DOHH2 (cell line): ENCODE measurements at regions not wholly inside any gene's neighbourhood (a gene's known extent, or its start where the extent isn't known, plus 50 kb on each side); places are given as distances from the start of the nearest gene placed in this dataset.
"Not testable (repeated sequence)": the region's sequence is repeated elsewhere in the genome, so short reads cannot be mapped to it uniquely, and the experiment has no call there.

Experiments
- H3F3A ChIP-seq: fragments of 200-600 bp; sonication (generic), shearing (Covaris generic); 2 replicates; pipeline ENCODE4 v1.6.0; 2016; ENCODE audit warnings: antibody characterized with exemption, mild to moderate bottlenecking; ENCODE audit not compliant: control insufficient read depth, insufficient read depth
- H3K27ac ChIP-seq: fragments of 200-600 bp; sonication (generic); 2 replicates; pipeline ENCODE4 v1.5.1; 2014; ENCODE audit warnings: low read depth, mild to moderate bottlenecking, low read length, moderate library complexity
- H3K27me3 ChIP-seq: fragments of 200-600 bp; sonication (generic); 2 replicates; pipeline ENCODE4 v1.6.1; 2014; ENCODE audit warnings: mild to moderate bottlenecking, low read length, mixed read lengths; ENCODE audit not compliant: control insufficient read depth
- H3K36me3 ChIP-seq: fragments of 200-600 bp; sonication (generic); 2 replicates; pipeline ENCODE4 v1.6.1; 2014; ENCODE audit warnings: mild to moderate bottlenecking, low read length, moderate library complexity, mixed read lengths; ENCODE audit not compliant: control insufficient read depth
- H3K4me1 ChIP-seq: fragments of 200-600 bp; sonication (generic); 2 replicates; pipeline ENCODE4 v1.6.1; 2014; ENCODE audit warnings: mild to moderate bottlenecking, low read length, mixed read lengths; ENCODE audit not compliant: control insufficient read depth
- H3K4me2 ChIP-seq: fragments of 200-600 bp; sonication (generic); 2 replicates; pipeline ENCODE4 v1.6.0; 2014; ENCODE audit warnings: mild to moderate bottlenecking, low read length, moderate library complexity
- H3K4me3 ChIP-seq: fragments of 200-600 bp; sonication (generic); 2 replicates; pipeline ENCODE4 v1.5.1; 2014; ENCODE audit warnings: mild to moderate bottlenecking, low read length, mixed read lengths
- H3K79me2 ChIP-seq: fragments of 200-600 bp; sonication (generic); 2 replicates; pipeline ENCODE4 v1.6.1; 2014; ENCODE audit warnings: mild to moderate bottlenecking, low read length, mixed read lengths; ENCODE audit not compliant: control insufficient read depth
- H3K9me2 ChIP-seq: fragments of 200-600 bp; sonication (generic); replicated peaks from 2 replicates; pipeline ENCODE4 v1.6.1; 2014; ENCODE audit warnings: mild to moderate bottlenecking, low read length, mixed read lengths; ENCODE audit not compliant: control insufficient read depth
- H3K9me3 ChIP-seq: fragments of 200-600 bp; sonication (generic); 2 replicates; pipeline ENCODE4 v1.6.1; 2014; ENCODE audit warnings: antibody characterized with exemption, low read length, mixed read lengths; ENCODE audit not compliant: control insufficient read depth, insufficient read depth
- H4K20me1 ChIP-seq: fragments of 200-600 bp; sonication (generic); 2 replicates; pipeline ENCODE4 v1.6.0; 2014; ENCODE audit warnings: low read depth, mild to moderate bottlenecking, antibody characterized with exemption, low read length, moderate library complexity; ENCODE audit not compliant: control insufficient read depth, insufficient read depth
- CTCF ChIP-seq: fragments of 200-600 bp; sonication (generic); IDR thresholded peaks from one replicate; pipeline ENCODE4 v1.5.1; 2014; ENCODE audit warnings: antibody characterized with exemption, mild to moderate bottlenecking, low read depth, low read length; ENCODE audit not compliant: poor library complexity, severe bottlenecking
- EZH2phosphoT487 ChIP-seq: fragments of 200-600 bp; sonication (generic); IDR thresholded peaks from 2 replicates; pipeline ENCODE4 v1.6.1; 2017; ENCODE audit warnings: borderline replicate concordance, mild to moderate bottlenecking, antibody characterized with exemption, low read length, moderate library complexity, mixed read lengths

- no peaks in the 10 kb centered on the region for H3K27me3 ChIP-seq
- H3K9me2 ChIP-seq: no peaks in the 10 kb centered on the region
- TF ChIP-seq CTCF: no peak
- no peak for TF ChIP-seq EZH2phosphoT487
- H3K4me2 ChIP-seq: no peak overlapping the region
- H4K20me1 ChIP-seq: no peaks in the 10 kb centered on the region
- no peaks in the 10 kb centered on the region for H3K9me3 ChIP-seq
- H3F3A ChIP-seq: no peaks in the 10 kb centered on the region
- H3K4me1 ChIP-seq: no peaks in the 10 kb centered on the region
- H3K36me3 ChIP-seq: no peaks in the 10 kb centered on the region
- H3K27ac ChIP-seq: no peak overlapping the region
- no peak overlapping the region for H3K4me3 ChIP-seq
- H3K79me2 ChIP-seq: no peaks in the 10 kb centered on the region
Observed at GRCh38 chr10:90079819-90080218, 378.4 kb downstream of the KIF20B start.

GRCh38 chr10:90086606-90087190 lies 385.3 kb downstream of the KIF20B start:
- not testable (repeated sequence) for H3K4me1 ChIP-seq

GRCh38 chr10:90087197-90088023 lies 386.0 kb downstream of the KIF20B start:
- H3K4me3 ChIP-seq: no peak overlapping the region
- H3K4me2 ChIP-seq: no peak overlapping the region
- H3K27ac ChIP-seq: no peak overlapping the region
- TF ChIP-seq EZH2phosphoT487 (no peak), CTCF (no peak)
- no peaks in the 10 kb centered on the region for H3K36me3 ChIP-seq
- H3F3A ChIP-seq: no peaks in the 10 kb centered on the region
- H3K79me2 ChIP-seq: no peaks in the 10 kb centered on the region
- no peaks in the 10 kb centered on the region for H3K9me3 ChIP-seq
- H3K27me3 ChIP-seq: no peaks in the 10 kb centered on the region
- no peaks in the 10 kb centered on the region for H3K4me1 ChIP-seq
- H3K9me2 ChIP-seq: no peaks in the 10 kb centered on the region
- no peaks in the 10 kb centered on the region for H4K20me1 ChIP-seq

More at GRCh38 chr10:90086606-90087190, 385.3 kb downstream of the KIF20B start:
- not testable (repeated sequence) for H3K79me2 ChIP-seq, H4K20me1 ChIP-seq, H3K4me3 ChIP-seq, H3K9me2 ChIP-seq, H3F3A ChIP-seq, H3K9me3 ChIP-seq, H3K36me3 ChIP-seq, H3K27me3 ChIP-seq, H3K4me2 ChIP-seq, H3K27ac ChIP-seq

GRCh38 chr10:90088024-90088317 lies 386.6 kb downstream of the KIF20B start:
- Histone ChIP-seq H3K9me2 (no peaks in the 10 kb centered on the region), H3K4me1 (no peaks in the 10 kb centered on the region), H3K4me2 (no peak overlapping the region), H4K20me1 (no peaks in the 10 kb centered on the region), H3K27ac (no peak overlapping the region), H3K27me3 (no peaks in the 10 kb centered on the region), H3K36me3 (no peaks in the 10 kb centered on the region), H3K4me3 (no peak overlapping the region), H3K79me2 (no peaks in the 10 kb centered on the region), H3F3A (no peaks in the 10 kb centered on the region), H3K9me3 (no peaks in the 10 kb centered on the region)
- TF ChIP-seq EZH2phosphoT487: no peak
